Brain microvascular endothelial cell (primary cell): ENCODE measurements at regions not wholly inside any gene's neighbourhood (a gene's known extent, or its start where the extent isn't known, plus 50 kb on each side); places are given as distances from the start of the nearest gene placed in this dataset.

ENCODE experiments used
- DNase-seq: peaks from one replicate; pipeline ENCODE4 v3.0.0-alpha.2; 2020
- H3K27ac ChIP-seq: fragments of 250-450 bp; sonication (Bioruptor Pico); 2 replicates; pipeline ENCODE4 v1.5.1; 2020; ENCODE audit warnings: mild to moderate bottlenecking, moderate library complexity
- H3K27me3 ChIP-seq: fragments of 250-450 bp; sonication (Bioruptor Pico); replicated peaks from 2 replicates; pipeline ENCODE4 v1.5.1; 2020; ENCODE audit warnings: mild to moderate bottlenecking
- H3K36me3 ChIP-seq: fragments of 250-450 bp; sonication (Bioruptor Pico); replicated peaks from 2 replicates; pipeline ENCODE4 v1.5.1; 2020; ENCODE audit warnings: mild to moderate bottlenecking
- H3K4me3 ChIP-seq: 2 replicates; pipeline ENCODE4 v1.5.1; 2011; ENCODE audit warnings: low read depth, mild to moderate bottlenecking, control low read depth, low read length, moderate library complexity
- in situ Hi-C: cut with HindIII; loops from 2 replicates; pipeline ENCODE4 v1.10.0; 2017; ENCODE audit warnings: low sequenced_read_pairs, low pct_ligation_motif_present
- TF ChIP-seq, protein P1 (sequence below): IDR thresholded peaks from 2 replicates; pipeline ENCODE4 v1.5.1; 2011; ENCODE audit warnings: low read depth, mild to moderate bottlenecking, moderate library complexity, low read length, control low read depth, inconsistent platforms; ENCODE audit errors: missing control alignments

DNA sequence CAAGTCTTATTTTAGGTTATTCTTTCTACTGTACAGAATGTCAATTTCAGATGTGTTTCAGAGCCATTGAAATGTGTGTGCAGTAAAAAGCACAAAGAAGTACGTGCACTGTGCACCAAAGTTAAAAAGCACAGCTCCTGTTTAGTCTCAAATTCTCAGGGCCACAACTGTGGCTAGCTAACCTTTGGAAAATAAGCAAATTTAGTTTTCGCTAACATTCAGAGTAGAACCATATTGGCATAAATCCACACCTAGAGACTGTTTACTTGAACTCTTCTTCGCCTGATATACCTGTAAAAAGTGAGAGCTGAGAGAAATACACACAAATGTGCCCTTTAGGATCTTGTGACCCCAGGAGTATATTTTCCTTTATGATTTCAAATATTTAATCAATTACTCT, 353.9 kb downstream of the TFEC start:
- H3K27ac ChIP-seq, result no peak overlapping the region
- no peaks in the 10 kb centered on the region for H3K27me3 ChIP-seq
- no peak overlapping the region for H3K4me3 ChIP-seq
- in situ Hi-C loops, result no loop called here
- no peak for DNase-seq
- H3K36me3 ChIP-seq, result no peaks in the 10 kb centered on the region
- TF ChIP-seq, protein P1, sequence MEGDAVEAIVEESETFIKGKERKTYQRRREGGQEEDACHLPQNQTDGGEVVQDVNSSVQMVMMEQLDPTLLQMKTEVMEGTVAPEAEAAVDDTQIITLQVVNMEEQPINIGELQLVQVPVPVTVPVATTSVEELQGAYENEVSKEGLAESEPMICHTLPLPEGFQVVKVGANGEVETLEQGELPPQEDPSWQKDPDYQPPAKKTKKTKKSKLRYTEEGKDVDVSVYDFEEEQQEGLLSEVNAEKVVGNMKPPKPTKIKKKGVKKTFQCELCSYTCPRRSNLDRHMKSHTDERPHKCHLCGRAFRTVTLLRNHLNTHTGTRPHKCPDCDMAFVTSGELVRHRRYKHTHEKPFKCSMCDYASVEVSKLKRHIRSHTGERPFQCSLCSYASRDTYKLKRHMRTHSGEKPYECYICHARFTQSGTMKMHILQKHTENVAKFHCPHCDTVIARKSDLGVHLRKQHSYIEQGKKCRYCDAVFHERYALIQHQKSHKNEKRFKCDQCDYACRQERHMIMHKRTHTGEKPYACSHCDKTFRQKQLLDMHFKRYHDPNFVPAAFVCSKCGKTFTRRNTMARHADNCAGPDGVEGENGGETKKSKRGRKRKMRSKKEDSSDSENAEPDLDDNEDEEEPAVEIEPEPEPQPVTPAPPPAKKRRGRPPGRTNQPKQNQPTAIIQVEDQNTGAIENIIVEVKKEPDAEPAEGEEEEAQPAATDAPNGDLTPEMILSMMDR, result no peak

DNA sequence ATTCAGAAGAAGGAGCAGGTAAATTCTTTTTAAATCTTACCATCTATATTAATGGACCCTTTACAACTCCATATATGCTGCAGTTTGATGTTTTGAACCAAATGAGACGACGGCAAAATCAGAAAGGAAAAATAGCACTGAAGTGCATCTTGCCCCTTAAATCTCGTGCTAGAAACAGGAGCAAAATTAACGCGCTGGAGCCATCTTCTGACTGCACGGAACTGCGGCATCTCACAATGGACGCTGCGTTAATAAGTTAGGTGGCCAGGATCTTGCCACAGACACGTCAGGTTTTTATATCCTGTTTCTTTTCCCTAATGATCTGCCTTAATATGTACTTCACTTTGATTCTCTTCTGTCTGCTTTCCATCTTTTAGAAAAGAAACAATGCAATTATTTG, 354.5 kb downstream of the TFEC start:
- no peaks in the 10 kb centered on the region for H3K27me3 ChIP-seq
- H3K4me3 ChIP-seq, result no peak overlapping the region
- no peaks in the 10 kb centered on the region for H3K36me3 ChIP-seq
- DNase-seq, result peak; percentile 56
- in situ Hi-C loops, result no loop called here
- H3K27ac ChIP-seq, result no peak overlapping the region
- TF ChIP-seq, protein P1, result peak; percentile 54

DNA sequence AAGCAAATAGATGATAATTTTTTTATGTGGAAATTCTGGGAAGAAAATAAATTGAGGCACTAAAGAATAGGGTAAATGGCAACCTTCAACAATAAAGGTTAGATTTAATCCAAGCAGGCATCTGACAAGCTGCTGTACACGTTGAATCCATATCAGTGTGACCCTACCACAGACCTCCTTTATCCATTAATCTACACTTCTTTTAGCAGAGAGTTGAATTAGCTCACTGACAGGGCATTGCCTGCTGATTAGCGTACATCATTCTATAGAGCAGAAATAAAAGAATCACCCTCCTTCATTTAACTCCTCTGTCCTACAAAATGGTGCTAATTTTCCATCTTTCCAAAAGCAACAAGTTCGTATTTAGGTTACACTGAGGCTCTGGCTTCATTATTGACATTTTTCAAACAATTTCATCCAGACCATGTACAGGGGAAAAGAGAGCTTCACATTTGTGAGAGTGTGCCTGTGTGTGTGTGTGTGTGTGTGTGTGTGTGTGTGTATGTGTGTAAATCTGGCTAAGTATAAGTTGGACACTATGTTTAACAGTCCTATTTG, 356.0 kb downstream of the TFEC start:
- TF ChIP-seq, protein P1, result no peak
- in situ Hi-C loops, result no loop called here
- Histone ChIP-seq H3K27me3 (no peaks in the 10 kb centered on the region), H3K4me3 (no peak overlapping the region), H3K27ac (no peak overlapping the region), H3K36me3 (no peaks in the 10 kb centered on the region)
- DNase-seq, result no peak

DNA sequence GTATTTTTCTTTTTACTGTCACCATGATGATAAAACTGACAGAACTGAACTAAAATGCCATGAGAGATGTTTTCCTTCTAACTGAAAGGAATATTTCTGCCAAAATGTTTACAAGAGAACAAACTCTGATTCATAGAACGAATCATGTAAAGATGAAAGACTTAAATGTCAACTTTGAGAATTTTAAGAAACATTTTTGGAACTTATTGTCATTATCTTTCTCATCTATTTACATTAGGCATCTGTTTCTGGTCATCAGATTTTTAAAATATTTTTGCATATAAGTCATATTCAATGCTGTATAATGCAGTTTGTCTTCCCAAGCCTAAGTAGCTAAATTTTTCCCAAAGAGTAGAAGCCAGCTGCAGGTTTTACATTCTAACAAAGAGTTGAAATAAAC, 358.5 kb downstream of the TFEC start:
- no peak overlapping the region for H3K4me3 ChIP-seq
- H3K27me3 ChIP-seq, result no peaks in the 10 kb centered on the region
- no peak for DNase-seq
- TF ChIP-seq, protein P1, result no peak
- in situ Hi-C loops, result no loop called here
- H3K36me3 ChIP-seq, result no peaks in the 10 kb centered on the region
- H3K27ac ChIP-seq, result no peak overlapping the region

DNA sequence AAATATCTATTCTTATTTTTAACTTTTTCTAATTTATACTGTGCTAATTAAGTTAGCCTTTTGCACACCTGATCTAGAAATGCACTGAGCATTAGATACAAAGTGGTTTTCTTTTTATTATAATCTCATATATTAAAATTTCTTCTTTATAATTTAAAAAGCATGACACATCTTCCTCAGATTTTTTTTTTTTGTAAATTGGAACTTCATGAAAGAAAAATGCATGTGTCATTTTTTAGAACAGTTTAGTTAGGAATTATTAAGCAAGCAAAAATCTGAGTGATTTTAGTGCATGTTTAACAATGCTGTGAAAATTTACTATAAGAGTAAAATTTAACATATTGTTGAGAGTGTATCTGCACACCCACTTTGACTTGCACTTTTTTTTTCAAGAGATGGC, 367.9 kb downstream of the TFEC start:
- H3K4me3 ChIP-seq, result no peak overlapping the region
- in situ Hi-C loops, result no loop called here
- no peak overlapping the region for H3K27ac ChIP-seq
- H3K27me3 ChIP-seq, result no peaks in the 10 kb centered on the region
- TF ChIP-seq, protein P1, result no peak
- no peaks in the 10 kb centered on the region for H3K36me3 ChIP-seq
- DNase-seq, result no peak

DNA sequence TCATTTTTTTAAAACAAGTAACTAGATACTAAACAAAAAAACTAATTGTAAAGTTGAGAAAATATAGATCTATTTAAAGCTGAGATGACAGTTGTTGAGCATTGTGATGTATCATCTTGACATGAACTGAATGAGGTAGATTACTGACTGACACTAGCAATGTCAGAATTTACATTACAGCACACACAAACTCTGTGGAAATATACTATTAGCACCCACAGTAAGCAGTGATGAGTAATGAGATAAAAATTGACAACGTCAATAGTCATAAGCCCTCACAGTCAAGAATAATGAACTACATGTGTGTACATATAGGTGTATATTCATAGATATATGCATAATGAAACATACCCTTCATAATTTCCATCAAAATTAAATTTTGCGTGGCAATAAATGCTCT, 368.4 kb downstream of the TFEC start:
- in situ Hi-C loops, result no loop called here
- TF ChIP-seq, protein P1, result no peak
- Histone ChIP-seq H3K27ac (no peak overlapping the region), H3K27me3 (no peaks in the 10 kb centered on the region), H3K4me3 (no peak overlapping the region), H3K36me3 (no peaks in the 10 kb centered on the region)
- DNase-seq, result peak; percentile 9
